ENCODE measurements at regions not wholly inside any gene's neighbourhood (a gene's known extent, or its start where the extent isn't known, plus 50 kb on each side); places are given as distances from the start of the nearest gene placed in this dataset.

- Histone ChIP-seq H3K27ac (no peak overlapping the region), H3K9me3 (no peaks in the 10 kb centered on the region), H3K4me3 (no peak overlapping the region), H3K4me1 (no peaks in the 10 kb centered on the region), H3K36me3 (no peaks in the 10 kb centered on the region), H3K27me3 (no peaks in the 10 kb centered on the region)
- 95 to 97% methylated on average over 3 of the region's 3 CpGs for WGBS, 2 donors
- TF ChIP-seq, protein P1, sequence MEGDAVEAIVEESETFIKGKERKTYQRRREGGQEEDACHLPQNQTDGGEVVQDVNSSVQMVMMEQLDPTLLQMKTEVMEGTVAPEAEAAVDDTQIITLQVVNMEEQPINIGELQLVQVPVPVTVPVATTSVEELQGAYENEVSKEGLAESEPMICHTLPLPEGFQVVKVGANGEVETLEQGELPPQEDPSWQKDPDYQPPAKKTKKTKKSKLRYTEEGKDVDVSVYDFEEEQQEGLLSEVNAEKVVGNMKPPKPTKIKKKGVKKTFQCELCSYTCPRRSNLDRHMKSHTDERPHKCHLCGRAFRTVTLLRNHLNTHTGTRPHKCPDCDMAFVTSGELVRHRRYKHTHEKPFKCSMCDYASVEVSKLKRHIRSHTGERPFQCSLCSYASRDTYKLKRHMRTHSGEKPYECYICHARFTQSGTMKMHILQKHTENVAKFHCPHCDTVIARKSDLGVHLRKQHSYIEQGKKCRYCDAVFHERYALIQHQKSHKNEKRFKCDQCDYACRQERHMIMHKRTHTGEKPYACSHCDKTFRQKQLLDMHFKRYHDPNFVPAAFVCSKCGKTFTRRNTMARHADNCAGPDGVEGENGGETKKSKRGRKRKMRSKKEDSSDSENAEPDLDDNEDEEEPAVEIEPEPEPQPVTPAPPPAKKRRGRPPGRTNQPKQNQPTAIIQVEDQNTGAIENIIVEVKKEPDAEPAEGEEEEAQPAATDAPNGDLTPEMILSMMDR (IDR thresholded peaks at IDR 0.05): no peak
- TF ChIP-seq POLR2A (IDR thresholded peaks at IDR 0.05): no peak
- no peak for TF ChIP-seq EP300 (IDR thresholded peaks at IDR 0.05)
- DNase-seq (ENCODE audit: low spot score in 2 of 2): no peak
Measured at GRCh38 chr1:91162613-91163012, 140.8 kb upstream of the ZNF644 start.

- no peaks in the 10 kb centered on the region for H3K9me3 ChIP-seq
- H3K36me3 ChIP-seq: no peaks in the 10 kb centered on the region
- no peaks in the 10 kb centered on the region for H3K4me1 ChIP-seq
- H3K27me3 ChIP-seq: no peaks in the 10 kb centered on the region
- no peak overlapping the region for H3K4me3 ChIP-seq
- TF ChIP-seq, protein P1 (IDR thresholded peaks at IDR 0.05): no peak
- TF ChIP-seq EP300 (IDR thresholded peaks at IDR 0.05): no peak
- no peak for TF ChIP-seq POLR2A (IDR thresholded peaks at IDR 0.05)
- no peak for DNase-seq (ENCODE audit: low spot score in 2 of 2)
- 65% methylated on average over 4 of the region's 4 CpGs for WGBS, 2 donors
- H3K27ac ChIP-seq: no peak overlapping the region
Measured at GRCh38 chr1:91161749-91162148, 139.9 kb upstream of the ZNF644 start.

GRCh38 chr1:91161166-91161565 lies 139.3 kb upstream of the ZNF644 start:
- H3K4me1 ChIP-seq: no peaks in the 10 kb centered on the region
- no peak for DNase-seq (ENCODE audit: low spot score in 2 of 2)
- H3K27me3 ChIP-seq: no peaks in the 10 kb centered on the region
- TF ChIP-seq POLR2A (IDR thresholded peaks at IDR 0.05): no peak
- TF ChIP-seq, protein P1 (IDR thresholded peaks at IDR 0.05): no peak
- TF ChIP-seq EP300 (IDR thresholded peaks at IDR 0.05): no peak
- no peak overlapping the region for H3K4me3 ChIP-seq
- no peaks in the 10 kb centered on the region for H3K9me3 ChIP-seq
- no peak overlapping the region for H3K27ac ChIP-seq
- 70 to 85% methylated on average over 9 of the region's 9 CpGs for WGBS, 2 donors
- H3K36me3 ChIP-seq: no peaks in the 10 kb centered on the region

GRCh38 chr1:91160363-91161075 lies 138.7 kb upstream of the ZNF644 start:
- Histone ChIP-seq H3K4me1 (no peaks in the 10 kb centered on the region), H3K27ac (no peak overlapping the region), H3K9me3 (no peaks in the 10 kb centered on the region), H3K4me3 (no peak overlapping the region), H3K27me3 (no peaks in the 10 kb centered on the region), H3K36me3 (no peaks in the 10 kb centered on the region)
- no peak for DNase-seq (ENCODE audit: low spot score in 2 of 2)
- WGBS, 2 donors: 89 to 93% methylated on average over 14 of the region's 14 CpGs
- TF ChIP-seq, protein P1 (IDR thresholded peaks at IDR 0.05): no peak
- TF ChIP-seq POLR2A (IDR thresholded peaks at IDR 0.05) (no peak), EP300 (IDR thresholded peaks at IDR 0.05) (no peak)

DNA sequence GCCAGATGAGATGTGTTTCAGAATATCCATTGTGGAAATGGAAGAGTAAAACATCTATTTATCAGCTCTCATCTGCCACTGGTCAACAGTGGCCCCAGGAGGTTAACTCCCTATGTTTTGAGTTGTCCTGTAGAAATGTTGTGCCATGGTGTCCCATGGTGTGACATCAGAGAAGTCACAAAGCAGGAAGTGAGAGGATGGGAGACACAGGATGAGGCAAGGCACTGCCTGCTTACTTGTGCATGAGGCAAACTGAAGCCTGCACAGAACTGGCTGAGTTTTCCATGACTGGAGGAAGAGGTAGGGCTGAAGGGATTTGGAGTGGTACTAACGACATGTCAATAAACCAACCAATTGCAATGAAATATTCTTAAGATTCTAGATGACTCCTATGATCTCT lies 131.5 kb upstream of the ZNF644 start:
- H3K27me3 ChIP-seq: no peaks in the 10 kb centered on the region
- H3K4me3 ChIP-seq: no peak overlapping the region
- 89 to 95% methylated on average over 1 of the region's 1 CpG for WGBS, 2 donors
- DNase-seq (ENCODE audit: low spot score in 2 of 2): no peak
- TF ChIP-seq POLR2A (IDR thresholded peaks at IDR 0.05): no peak
- TF ChIP-seq, protein P1 (IDR thresholded peaks at IDR 0.05): no peak
- no peak for TF ChIP-seq EP300 (IDR thresholded peaks at IDR 0.05)
- H3K27ac ChIP-seq: no peak overlapping the region
- H3K4me1 ChIP-seq: no peaks in the 10 kb centered on the region
- no peaks in the 10 kb centered on the region for H3K36me3 ChIP-seq
- H3K9me3 ChIP-seq: peaks cover 0 to 7% (median 0%) of the 10 kb centered on the region in 4 donors
